ENCODE measurements at regions not wholly inside any gene's neighbourhood (a gene's known extent, or its start where the extent isn't known, plus 50 kb on each side); places are given as distances from the start of the nearest gene placed in this dataset.
A peak's percentile ranks its signal among the peaks of the same experiment; 100 is the strongest.
"Not testable (repeated sequence)": the region's sequence is repeated elsewhere in the genome, so short reads cannot be mapped to it uniquely, and the experiment has no call there.

DNA sequence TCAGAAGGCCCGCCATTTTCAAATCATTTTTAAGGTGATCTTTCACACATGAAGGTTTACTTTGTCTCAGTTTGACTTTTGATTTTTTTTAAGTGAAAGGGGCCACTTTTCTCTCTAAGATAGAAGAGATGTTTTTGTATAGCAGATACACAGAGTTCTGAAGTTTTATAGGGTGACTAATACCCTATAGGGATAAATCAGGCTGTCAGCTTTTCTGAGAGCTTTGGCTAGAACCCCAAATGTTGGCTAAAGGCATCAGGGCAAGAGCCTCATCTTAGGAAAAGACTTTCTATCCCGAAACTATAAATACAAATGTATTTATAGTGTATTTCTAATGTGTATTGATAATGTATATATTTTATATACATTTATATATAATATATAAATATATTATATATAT lies 181.4 kb downstream of the TBX18 start:
- H3K4me1 ChIP-seq: peaks cover 19% of the 10 kb centered on the region
- H3K27ac ChIP-seq: no peak overlapping the region
- H3K4me2 ChIP-seq: peak overlapping the region; percentile 14; the same call in 1 of the 2 replicates
- no peaks in the 10 kb centered on the region for H4K20me1 ChIP-seq
- no peaks in the 10 kb centered on the region for H3K36me3 ChIP-seq
- no peak overlapping the region for H3K9ac ChIP-seq
- H3K9me3 ChIP-seq: peaks cover 6% of the 10 kb centered on the region; the same call in 1 of the 2 replicates
- TF ChIP-seq Cebpa-rat (IDR thresholded peaks at IDR 0.05): no peak
- no peaks in the 10 kb centered on the region for H3K27me3 ChIP-seq
- H3K4me3 ChIP-seq: no peak overlapping the region

DNA sequence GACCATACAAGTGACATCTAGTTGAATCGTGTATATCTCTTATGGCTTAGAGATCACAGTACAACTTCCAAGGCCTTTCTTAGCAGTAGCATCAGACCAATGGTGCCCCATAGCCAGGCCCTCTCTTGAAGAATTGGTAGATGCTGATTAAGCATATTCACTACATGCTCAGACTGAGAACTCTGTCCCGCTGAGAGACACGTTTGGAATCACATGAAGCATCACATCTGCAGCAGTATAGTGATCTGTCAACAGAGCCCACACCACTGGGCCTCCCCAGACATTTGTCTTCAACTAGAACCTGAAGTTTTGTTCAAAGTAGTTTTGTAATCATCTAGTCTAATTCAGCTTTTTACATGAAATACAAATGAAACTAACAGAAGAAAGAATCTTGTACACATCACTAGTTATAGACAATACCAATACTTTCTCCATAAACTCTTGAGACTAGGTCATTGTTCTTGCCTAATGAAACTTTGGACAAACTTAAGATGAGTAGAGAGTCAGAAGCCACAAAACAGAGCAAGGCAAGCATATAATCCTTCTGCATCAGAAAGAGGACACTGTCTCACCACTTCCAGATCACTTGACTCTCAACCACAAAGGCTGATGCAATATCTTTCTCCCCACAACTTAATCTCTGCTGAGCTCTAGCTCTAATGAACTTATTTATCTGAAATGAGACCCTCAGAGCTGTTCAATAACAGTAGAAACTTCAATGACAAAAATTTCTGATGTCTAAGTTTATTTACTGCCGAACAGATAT lies 182.7 kb downstream of the TBX18 start:
- Histone ChIP-seq H3K9me3 (peaks cover 6% of the 10 kb centered on the region; the same call in 1 of the 2 replicates), H3K4me3 (no peak overlapping the region), H3K4me2 (peak overlapping the region; percentile 14; the same call in 1 of the 2 replicates), H3K27ac (peak overlapping the region; percentile 35; the same call in 1 of the 2 replicates), H3K36me3 (no peaks in the 10 kb centered on the region), H3K27me3 (no peaks in the 10 kb centered on the region), H3K4me1 (peaks cover 19% of the 10 kb centered on the region), H4K20me1 (no peaks in the 10 kb centered on the region), H3K9ac (no peak overlapping the region)
- TF ChIP-seq Cebpa-rat (IDR thresholded peaks at IDR 0.05): peak; percentile 17; the same call in 1 of the 2 replicates

- H3K4me2 ChIP-seq: no peak overlapping the region
- H3K27me3 ChIP-seq: no peaks in the 10 kb centered on the region
- TF ChIP-seq Cebpa-rat (IDR thresholded peaks at IDR 0.05): no peak
- no peak overlapping the region for H3K9ac ChIP-seq
- peaks cover 34% of the 10 kb centered on the region for H3K4me1 ChIP-seq
- no peaks in the 10 kb centered on the region for H4K20me1 ChIP-seq
- H3K4me3 ChIP-seq: no peak overlapping the region
- peaks cover 6% of the 10 kb centered on the region; the same call in 1 of the 2 replicates for H3K9me3 ChIP-seq
- no peaks in the 10 kb centered on the region for H3K36me3 ChIP-seq
- no peak overlapping the region for H3K27ac ChIP-seq
Observed at GRCh38 chr6:84579404-84579803, 185.0 kb downstream of the TBX18 start.

GRCh38 chr6:84576029-84576428 lies 188.4 kb downstream of the TBX18 start:
- Histone ChIP-seq H3K27ac (no peak overlapping the region), H3K27me3 (no peaks in the 10 kb centered on the region), H3K36me3 (no peaks in the 10 kb centered on the region), H3K4me1 (peaks cover 16% of the 10 kb centered on the region), H3K9ac (no peak overlapping the region), H4K20me1 (no peaks in the 10 kb centered on the region), H3K4me2 (0 out of 2 replicates have a peak overlapping the region, but pooled peaks have one; percentile 40), H3K9me3 (peaks cover 6% of the 10 kb centered on the region; the same call in 1 of the 2 replicates), H3K4me3 (no peak overlapping the region)
- TF ChIP-seq Cebpa-rat (IDR thresholded peaks at IDR 0.05): no peak

GRCh38 chr6:84575264-84575663 lies 189.1 kb downstream of the TBX18 start:
- Histone ChIP-seq H3K4me1 (peaks cover 16% of the 10 kb centered on the region), H3K36me3 (no peaks in the 10 kb centered on the region), H3K9ac (no peak overlapping the region), H3K27ac (no peak overlapping the region), H3K27me3 (no peaks in the 10 kb centered on the region), H4K20me1 (no peaks in the 10 kb centered on the region), H3K4me3 (no peak overlapping the region), H3K4me2 (peak overlapping the region; percentile 40; the same call in 1 of the 2 replicates), H3K9me3 (peaks cover 6% of the 10 kb centered on the region; the same call in 1 of the 2 replicates)
- TF ChIP-seq Cebpa-rat (IDR thresholded peaks at IDR 0.05): no peak

- H3K4me2 ChIP-seq: no peak overlapping the region
- H3K27ac ChIP-seq: no peak overlapping the region
- peaks cover 4% of the 10 kb centered on the region for H3K4me1 ChIP-seq
- H3K36me3 ChIP-seq: no peaks in the 10 kb centered on the region
- H3K9ac ChIP-seq: no peak overlapping the region
- H4K20me1 ChIP-seq: no peaks in the 10 kb centered on the region
- TF ChIP-seq Cebpa-rat (IDR thresholded peaks at IDR 0.05): no peak
- H3K27me3 ChIP-seq: no peaks in the 10 kb centered on the region
- no peak overlapping the region for H3K4me3 ChIP-seq
- H3K9me3 ChIP-seq: no peaks in the 10 kb centered on the region
Observed at GRCh38 chr6:84569882-84570281, 194.5 kb downstream of the TBX18 start.

GRCh38 chr6:84568971-84569370 lies 195.4 kb downstream of the TBX18 start:
- H4K20me1 ChIP-seq: no peaks in the 10 kb centered on the region
- no peak for TF ChIP-seq Cebpa-rat (IDR thresholded peaks at IDR 0.05)
- H3K9me3 ChIP-seq: no peaks in the 10 kb centered on the region
- H3K27me3 ChIP-seq: no peaks in the 10 kb centered on the region
- H3K27ac ChIP-seq: no peak overlapping the region
- no peak overlapping the region for H3K4me2 ChIP-seq
- no peaks in the 10 kb centered on the region for H3K36me3 ChIP-seq
- H3K4me1 ChIP-seq: no peaks in the 10 kb centered on the region
- no peak overlapping the region for H3K9ac ChIP-seq
- H3K4me3 ChIP-seq: no peak overlapping the region

- not testable (repeated sequence) for H3K27ac ChIP-seq, H3K9ac ChIP-seq, H3K27me3 ChIP-seq, H4K20me1 ChIP-seq, H3K4me1 ChIP-seq, H3K4me3 ChIP-seq, H3K36me3 ChIP-seq, H3K4me2 ChIP-seq, H3K9me3 ChIP-seq
Observed at GRCh38 chr6:84565718-84566117, 198.7 kb downstream of the TBX18 start.

DNA sequence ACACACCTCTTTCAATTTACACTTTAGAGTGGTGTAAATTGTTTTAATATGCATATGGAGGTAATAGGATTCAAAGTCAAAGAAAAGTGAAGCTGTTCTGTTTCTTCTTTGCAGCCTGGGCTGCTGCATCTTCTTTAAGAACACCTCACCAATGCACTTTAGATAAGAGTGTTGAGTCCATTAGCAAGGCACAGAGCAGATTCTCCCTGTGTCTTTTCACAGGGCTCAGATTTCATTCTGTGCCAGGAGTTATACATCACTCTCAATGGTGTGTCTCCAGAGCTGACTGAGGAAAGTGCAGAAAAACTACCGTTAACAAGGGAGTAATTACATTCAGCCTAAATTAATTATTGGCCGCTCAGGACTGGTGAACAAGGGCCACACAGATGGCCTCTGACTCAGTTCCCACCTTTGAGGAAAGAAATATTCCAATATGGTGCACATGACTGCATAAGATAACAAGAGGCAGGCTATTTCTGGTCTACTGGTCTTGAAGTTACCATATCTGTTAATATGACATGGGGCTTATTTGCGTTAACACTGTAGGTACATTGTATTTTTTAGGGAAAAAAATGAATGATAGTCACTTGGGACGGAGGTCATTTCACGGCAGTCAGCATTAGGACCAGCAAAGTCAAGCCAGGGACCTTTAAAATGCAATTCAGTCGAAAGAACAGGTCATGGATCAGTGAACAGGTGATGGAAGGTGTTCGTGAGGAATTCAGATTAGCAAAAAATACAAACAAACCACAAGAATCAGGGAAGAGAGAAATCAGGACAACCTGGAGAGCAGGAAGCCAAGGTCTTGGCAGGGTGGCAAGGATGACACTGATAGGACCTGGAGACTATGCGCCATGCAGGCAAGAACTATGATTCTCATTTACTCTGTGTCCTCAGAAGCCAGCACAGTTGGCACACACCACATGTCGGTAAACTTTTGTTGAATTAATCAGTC lies 203.7 kb downstream of the TBX18 start:
- Histone ChIP-seq H3K27ac (no peak overlapping the region), H3K27me3 (no peaks in the 10 kb centered on the region), H3K4me1 (no peaks in the 10 kb centered on the region), H3K9ac (no peak overlapping the region), H3K4me3 (no peak overlapping the region), H3K36me3 (no peaks in the 10 kb centered on the region), H3K4me2 (no peak overlapping the region), H4K20me1 (no peaks in the 10 kb centered on the region), H3K9me3 (no peaks in the 10 kb centered on the region)
- TF ChIP-seq Cebpa-rat (IDR thresholded peaks at IDR 0.05): no peak
